ENCODE measurements at regions not wholly inside any gene's neighbourhood (a gene's known extent, or its start where the extent isn't known, plus 50 kb on each side); places are given as distances from the start of the nearest gene placed in this dataset.

GRCh38 chr2:156982615-156983014 is 274.9 kb upstream of the GALNT5 start:
- Histone ChIP-seq H3K4me1 (ENCODE audit: low read length) (no peaks in the 10 kb centered on the region), H3K4me3 (ENCODE audit: low read length) (no peak overlapping the region), H3K36me3 (replicated peaks; ENCODE audit: low read depth, low read length) (no peaks in the 10 kb centered on the region), H2AFZ (ENCODE audit: low read depth, low read length) (no peak overlapping the region), H3K9me3 (ENCODE audit: insufficient read depth, low read length) (no peaks in the 10 kb centered on the region), H3K9ac (ENCODE audit: low read length) (no peak overlapping the region), H3K27ac (ENCODE audit: low read length) (no peak overlapping the region), H3K4me2 (ENCODE audit: low read length) (no peak overlapping the region), H3K79me2 (ENCODE audit: low read length) (no peaks in the 10 kb centered on the region), H4K20me1 (ENCODE audit: insufficient read depth, low read length) (no peaks in the 10 kb centered on the region), H3K27me3 (ENCODE audit: low read depth, low read length) (no peaks in the 10 kb centered on the region)
- TF ChIP-seq, protein P1, sequence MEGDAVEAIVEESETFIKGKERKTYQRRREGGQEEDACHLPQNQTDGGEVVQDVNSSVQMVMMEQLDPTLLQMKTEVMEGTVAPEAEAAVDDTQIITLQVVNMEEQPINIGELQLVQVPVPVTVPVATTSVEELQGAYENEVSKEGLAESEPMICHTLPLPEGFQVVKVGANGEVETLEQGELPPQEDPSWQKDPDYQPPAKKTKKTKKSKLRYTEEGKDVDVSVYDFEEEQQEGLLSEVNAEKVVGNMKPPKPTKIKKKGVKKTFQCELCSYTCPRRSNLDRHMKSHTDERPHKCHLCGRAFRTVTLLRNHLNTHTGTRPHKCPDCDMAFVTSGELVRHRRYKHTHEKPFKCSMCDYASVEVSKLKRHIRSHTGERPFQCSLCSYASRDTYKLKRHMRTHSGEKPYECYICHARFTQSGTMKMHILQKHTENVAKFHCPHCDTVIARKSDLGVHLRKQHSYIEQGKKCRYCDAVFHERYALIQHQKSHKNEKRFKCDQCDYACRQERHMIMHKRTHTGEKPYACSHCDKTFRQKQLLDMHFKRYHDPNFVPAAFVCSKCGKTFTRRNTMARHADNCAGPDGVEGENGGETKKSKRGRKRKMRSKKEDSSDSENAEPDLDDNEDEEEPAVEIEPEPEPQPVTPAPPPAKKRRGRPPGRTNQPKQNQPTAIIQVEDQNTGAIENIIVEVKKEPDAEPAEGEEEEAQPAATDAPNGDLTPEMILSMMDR (IDR thresholded peaks at IDR 0.05; ENCODE audit: low read depth, low read length): no peak
- TF ChIP-seq EZH2phosphoT487 (IDR thresholded peaks at IDR 0.05; ENCODE audit: low read depth): no peak

DNA sequence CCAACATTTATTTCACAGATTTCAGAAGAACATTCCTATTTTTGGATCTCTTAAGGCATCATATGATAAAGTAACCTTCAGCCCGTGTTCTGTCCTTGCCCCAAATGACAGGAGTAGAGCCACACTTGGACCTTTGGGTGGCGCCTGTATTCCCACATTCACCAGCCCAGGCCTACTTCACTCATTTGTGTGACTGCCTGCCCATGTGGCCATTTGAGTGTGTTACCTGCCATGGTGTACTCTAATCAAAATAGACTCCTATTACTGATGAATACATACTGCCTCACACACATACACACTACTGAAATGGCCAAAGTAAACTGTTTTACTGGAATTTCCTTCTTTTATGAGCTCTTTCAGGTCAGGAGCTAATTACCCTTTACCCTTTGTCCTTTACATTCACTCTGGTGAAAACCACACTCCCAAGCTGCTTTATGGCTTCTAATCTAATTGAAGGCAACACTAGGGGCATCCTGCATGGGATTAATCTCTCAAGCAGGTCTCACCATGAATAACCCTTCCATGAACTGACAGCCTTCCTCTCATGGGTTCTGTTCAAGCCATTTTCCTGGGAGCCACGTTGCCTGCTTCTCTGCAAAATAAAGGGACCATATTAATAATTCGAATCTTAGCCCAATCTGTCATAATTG is 271.0 kb upstream of the GALNT5 start:
- no peaks in the 10 kb centered on the region for H3K9me3 ChIP-seq (ENCODE audit: insufficient read depth, low read length)
- H3K4me2 ChIP-seq (ENCODE audit: low read length): no peak overlapping the region
- H4K20me1 ChIP-seq (ENCODE audit: insufficient read depth, low read length): no peaks in the 10 kb centered on the region
- no peak overlapping the region for H2AFZ ChIP-seq (ENCODE audit: low read depth, low read length)
- TF ChIP-seq EZH2phosphoT487 (IDR thresholded peaks at IDR 0.05; ENCODE audit: low read depth): no peak
- TF ChIP-seq, protein P1 (IDR thresholded peaks at IDR 0.05; ENCODE audit: low read depth, low read length): no peak
- no peak overlapping the region for H3K27ac ChIP-seq (ENCODE audit: low read length)
- H3K9ac ChIP-seq (ENCODE audit: low read length): no peak overlapping the region
- H3K79me2 ChIP-seq (ENCODE audit: low read length): no peaks in the 10 kb centered on the region
- no peaks in the 10 kb centered on the region for H3K27me3 ChIP-seq (ENCODE audit: low read depth, low read length)
- H3K4me3 ChIP-seq (ENCODE audit: low read length): no peak overlapping the region
- H3K36me3 ChIP-seq (replicated peaks; ENCODE audit: low read depth, low read length): no peaks in the 10 kb centered on the region
- H3K4me1 ChIP-seq (ENCODE audit: low read length): no peaks in the 10 kb centered on the region

DNA sequence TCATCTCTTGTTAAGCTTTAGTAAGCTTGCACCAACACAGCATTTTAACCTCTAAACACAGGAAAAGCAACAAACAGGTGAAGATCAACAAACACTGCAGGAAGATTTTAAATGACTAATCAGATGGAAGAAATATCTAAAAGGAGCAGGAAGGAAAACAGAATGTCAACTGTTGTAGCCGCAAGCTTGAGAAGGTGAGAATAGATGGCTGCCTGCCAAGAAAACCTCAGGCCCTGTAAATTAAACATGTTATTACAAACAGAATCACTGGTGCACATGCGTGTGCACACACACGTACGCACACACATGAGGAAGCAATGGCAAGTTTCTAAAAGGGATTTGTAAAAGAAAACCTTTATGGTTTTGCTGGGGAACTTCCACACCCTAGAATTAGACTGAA is 257.8 kb upstream of the GALNT5 start:
- H3K27me3 ChIP-seq (ENCODE audit: low read depth, low read length): no peaks in the 10 kb centered on the region
- H3K79me2 ChIP-seq (ENCODE audit: low read length): no peaks in the 10 kb centered on the region
- no peak overlapping the region for H3K4me2 ChIP-seq (ENCODE audit: low read length)
- no peaks in the 10 kb centered on the region for H3K36me3 ChIP-seq (replicated peaks; ENCODE audit: low read depth, low read length)
- no peak overlapping the region for H3K4me3 ChIP-seq (ENCODE audit: low read length)
- no peaks in the 10 kb centered on the region for H4K20me1 ChIP-seq (ENCODE audit: insufficient read depth, low read length)
- H3K9ac ChIP-seq (ENCODE audit: low read length): no peak overlapping the region
- H3K9me3 ChIP-seq (ENCODE audit: insufficient read depth, low read length): no peaks in the 10 kb centered on the region
- no peak overlapping the region for H2AFZ ChIP-seq (ENCODE audit: low read depth, low read length)
- no peak overlapping the region for H3K27ac ChIP-seq (ENCODE audit: low read length)
- no peaks in the 10 kb centered on the region for H3K4me1 ChIP-seq (ENCODE audit: low read length)
- TF ChIP-seq, protein P1 (IDR thresholded peaks at IDR 0.05; ENCODE audit: low read depth, low read length): no peak
- TF ChIP-seq EZH2phosphoT487 (IDR thresholded peaks at IDR 0.05; ENCODE audit: low read depth): no peak

- no peak overlapping the region for H3K4me2 ChIP-seq (ENCODE audit: low read length)
- no peaks in the 10 kb centered on the region for H3K4me1 ChIP-seq (ENCODE audit: low read length)
- no peaks in the 10 kb centered on the region for H4K20me1 ChIP-seq (ENCODE audit: insufficient read depth, low read length)
- no peaks in the 10 kb centered on the region for H3K9me3 ChIP-seq (ENCODE audit: insufficient read depth, low read length)
- H3K4me3 ChIP-seq (ENCODE audit: low read length): no peak overlapping the region
- no peaks in the 10 kb centered on the region for H3K79me2 ChIP-seq (ENCODE audit: low read length)
- no peaks in the 10 kb centered on the region for H3K36me3 ChIP-seq (replicated peaks; ENCODE audit: low read depth, low read length)
- no peak overlapping the region for H3K27ac ChIP-seq (ENCODE audit: low read length)
- no peak overlapping the region for H3K9ac ChIP-seq (ENCODE audit: low read length)
- H2AFZ ChIP-seq (ENCODE audit: low read depth, low read length): no peak overlapping the region
- no peaks in the 10 kb centered on the region for H3K27me3 ChIP-seq (ENCODE audit: low read depth, low read length)
- TF ChIP-seq EZH2phosphoT487 (IDR thresholded peaks at IDR 0.05; ENCODE audit: low read depth): no peak
- TF ChIP-seq, protein P1 (IDR thresholded peaks at IDR 0.05; ENCODE audit: low read depth, low read length): no peak
Observed at GRCh38 chr2:157004789-157005188, 252.7 kb upstream of the GALNT5 start.
